Astrocyte (in vitro differentiated cells and primary cell): ENCODE measurements at regions not wholly inside any gene's neighbourhood (a gene's known extent, or its start where the extent isn't known, plus 50 kb on each side); places are given as distances from the start of the nearest gene placed in this dataset.

Experiments
- DNase-seq: peaks from one replicate; pipeline ENCODE4 v3.0.0-alpha.2; 2010; ENCODE audit warnings: low read depth
- FAIRE-seq: peaks from 2 replicates; lab custom pipeline; 2011; peaks lifted over from hg19 to GRCh38; lab: Jason Lieb, UNC
- H2AFZ ChIP-seq: 2 replicates; pipeline ENCODE4 v1.6.0; 2012; ENCODE audit warnings: low read depth, low read length, inconsistent platforms
- H3K27ac ChIP-seq: 2 replicates; pipeline ENCODE4 v1.5.1; 2011; ENCODE audit warnings: low read depth, low read length, inconsistent platforms
- H3K27me3 ChIP-seq: 2 replicates; pipeline ENCODE4 v1.6.0; 2011; ENCODE audit warnings: low read length, inconsistent platforms; ENCODE audit not compliant: insufficient read depth
- H3K36me3 ChIP-seq: 2 replicates; pipeline ENCODE4 v1.5.1; 2011; ENCODE audit warnings: low read length, inconsistent platforms; ENCODE audit not compliant: insufficient read depth
- H3K4me1 ChIP-seq: 2 replicates; pipeline ENCODE4 v1.5.1; 2011; ENCODE audit warnings: low read length, inconsistent platforms; ENCODE audit not compliant: insufficient read depth
- H3K4me2 ChIP-seq: 2 replicates; pipeline ENCODE4 v1.6.0; 2012; ENCODE audit warnings: low read length, inconsistent platforms
- H3K4me3 ChIP-seq: 2 replicates; pipeline ENCODE4 v1.5.1; 2011; ENCODE audit warnings: low read depth, mild to moderate bottlenecking, low read length, inconsistent platforms; ENCODE audit not compliant: insufficient read depth
- H3K79me2 ChIP-seq: 2 replicates; pipeline ENCODE4 v1.6.0; 2012; ENCODE audit warnings: mild to moderate bottlenecking, low read length, inconsistent platforms; ENCODE audit not compliant: insufficient read depth
- H3K9ac ChIP-seq: 2 replicates; pipeline ENCODE4 v1.6.0; 2012; ENCODE audit warnings: mild to moderate bottlenecking, low read length, inconsistent platforms
- H3K9me3 ChIP-seq: 2 replicates; pipeline ENCODE4 v1.5.1; 2012; ENCODE audit warnings: low read depth, mild to moderate bottlenecking, low read length, inconsistent platforms; ENCODE audit not compliant: insufficient read depth
- H4K20me1 ChIP-seq: 2 replicates; pipeline ENCODE4 v1.6.0; 2012; ENCODE audit warnings: low read length, inconsistent platforms; ENCODE audit not compliant: insufficient read depth
- H3K27ac Mint-ChIP-seq: one replicate; pipeline ENCODE4 v1.8.0; 2021; ENCODE audit warnings: mild to moderate bottlenecking, mixed read lengths; ENCODE audit not compliant: unreplicated experiment
- H3K27me3 Mint-ChIP-seq: one replicate; pipeline ENCODE4 v1.8.0; 2021; ENCODE audit warnings: low read depth, mixed read lengths; ENCODE audit not compliant: unreplicated experiment
- H3K36me3 Mint-ChIP-seq: one replicate; pipeline ENCODE4 v1.8.0; 2021; ENCODE audit warnings: low read depth, mixed read lengths; ENCODE audit not compliant: unreplicated experiment
- H3K4me1 Mint-ChIP-seq: one replicate; pipeline ENCODE4 v1.8.0; 2021; ENCODE audit warnings: low read depth, mixed read lengths; ENCODE audit not compliant: unreplicated experiment
- H3K4me3 Mint-ChIP-seq: one replicate; pipeline ENCODE4 v1.8.0; 2021; ENCODE audit warnings: mild to moderate bottlenecking, moderate library complexity, mixed read lengths; ENCODE audit not compliant: unreplicated experiment
- H3K9me3 Mint-ChIP-seq: one replicate; pipeline ENCODE4 v1.8.0; 2021; ENCODE audit warnings: mild to moderate bottlenecking, mixed read lengths; ENCODE audit not compliant: unreplicated experiment
- CTCF ChIP-seq: IDR thresholded peaks from 2 replicates; pipeline ENCODE4 v1.5.1; 2011; ENCODE audit warnings: low read depth, mild to moderate bottlenecking, inconsistent platforms, low read length, moderate library complexity; ENCODE audit not compliant: insufficient read depth
- EZH2 ChIP-seq: IDR thresholded peaks from 2 replicates; pipeline ENCODE4 v1.6.1; 2012; ENCODE audit warnings: mild to moderate bottlenecking, low read length, inconsistent platforms; ENCODE audit not compliant: insufficient read depth

- DNase-seq (no peak), FAIRE-seq (no peak)
- no peak overlapping the region for H3K27ac Mint-ChIP-seq
- H3K4me1 Mint-ChIP-seq = peaks cover 4% of the 10 kb centered on the region
- Histone ChIP-seq H3K9ac (no peak overlapping the region), H3K27ac (no peak overlapping the region), H3K4me2 (no peak overlapping the region), H2AFZ (no peak overlapping the region), H4K20me1 (no peaks in the 10 kb centered on the region), H3K79me2 (no peaks in the 10 kb centered on the region), H3K36me3 (no peaks in the 10 kb centered on the region), H3K27me3 (no peaks in the 10 kb centered on the region), H3K9me3 (no peaks in the 10 kb centered on the region), H3K4me1 (no peaks in the 10 kb centered on the region), H3K4me3 (no peak overlapping the region)
- H3K27me3 Mint-ChIP-seq = no peaks in the 10 kb centered on the region
- no peaks in the 10 kb centered on the region for H3K9me3 Mint-ChIP-seq
- no peak for TF ChIP-seq CTCF
- no peak for TF ChIP-seq EZH2
- no peaks in the 10 kb centered on the region for H3K36me3 Mint-ChIP-seq
- no peak overlapping the region for H3K4me3 Mint-ChIP-seq
Measured at GRCh38 chr6:121660277-121660676, 224.8 kb downstream of the GJA1 start.

- Mint-ChIP-seq H3K4me1 (peaks cover 18% of the 10 kb centered on the region), H3K9me3 (no peaks in the 10 kb centered on the region), H3K4me3 (no peak overlapping the region), H3K27me3 (no peaks in the 10 kb centered on the region), H3K36me3 (no peaks in the 10 kb centered on the region), H3K27ac (no peak overlapping the region)
- Histone ChIP-seq H3K4me3 (no peak overlapping the region), H3K27ac (no peak overlapping the region), H3K4me2 (no peak overlapping the region), H3K9ac (no peak overlapping the region), H3K27me3 (no peaks in the 10 kb centered on the region), H3K4me1 (peaks cover 6% of the 10 kb centered on the region), H3K79me2 (no peaks in the 10 kb centered on the region), H3K9me3 (no peaks in the 10 kb centered on the region), H3K36me3 (no peaks in the 10 kb centered on the region), H2AFZ (no peak overlapping the region), H4K20me1 (no peaks in the 10 kb centered on the region)
- FAIRE-seq = no peak
- DNase-seq = no peak
- no peak for TF ChIP-seq CTCF
- no peak for TF ChIP-seq EZH2
Measured at GRCh38 chr6:121663292-121663810, 227.9 kb downstream of the GJA1 start.

- no peaks in the 10 kb centered on the region for H3K79me2 ChIP-seq
- no peaks in the 10 kb centered on the region for H3K27me3 ChIP-seq
- Mint-ChIP-seq H3K4me1 (peaks cover 18% of the 10 kb centered on the region), H3K27ac (no peak overlapping the region), H3K4me3 (no peak overlapping the region), H3K9me3 (no peaks in the 10 kb centered on the region), H3K36me3 (no peaks in the 10 kb centered on the region), H3K27me3 (no peaks in the 10 kb centered on the region)
- H3K4me3 ChIP-seq = no peak overlapping the region
- FAIRE-seq = no peak
- H3K27ac ChIP-seq = no peak overlapping the region
- H3K4me1 ChIP-seq = peaks cover 6% of the 10 kb centered on the region
- H3K9me3 ChIP-seq = no peaks in the 10 kb centered on the region
- DNase-seq = no peak
- no peak overlapping the region for H3K9ac ChIP-seq
- TF ChIP-seq CTCF (no peak), EZH2 (no peak)
- no peaks in the 10 kb centered on the region for H3K36me3 ChIP-seq
- no peaks in the 10 kb centered on the region for H4K20me1 ChIP-seq
- no peak overlapping the region for H2AFZ ChIP-seq
- H3K4me2 ChIP-seq = no peak overlapping the region
Measured at GRCh38 chr6:121664158-121664557, 228.7 kb downstream of the GJA1 start.
